H1 (cell line): ENCODE measurements at regions not wholly inside any gene's neighbourhood (a gene's known extent, or its start where the extent isn't known, plus 50 kb on each side); places are given as distances from the start of the nearest gene placed in this dataset.

Experiments
- HDAC2 ChIP-seq, 2 experiments: fragments of 300-600 bp in 1 of 2; sonication (generic) in 1 of 2; IDR thresholded peaks; 2 replicates each; pipeline ENCODE4 v1.6.1; 2011 to 2012; ENCODE audit warnings: low read depth in 2 of 2, low read length in 2 of 2, mild to moderate bottlenecking in 2 of 2, moderate library complexity in 2 of 2, borderline replicate concordance in 1 of 2, inconsistent platforms in 1 of 2
- HDAC6 ChIP-seq: IDR thresholded peaks from one replicate; pipeline ENCODE4 v1.7.1; 2012; ENCODE audit warnings: low read depth, mild to moderate bottlenecking, inconsistent platforms, low read length, moderate library complexity
- SUZ12 ChIP-seq: fragments of 200-600 bp; sonication (generic); IDR thresholded peaks from 2 replicates; pipeline ENCODE4 v1.6.1; 2012; ENCODE audit warnings: mild to moderate bottlenecking, inconsistent platforms, low read length, moderate library complexity, mixed read lengths
- TAF1 ChIP-seq: IDR thresholded peaks from 2 replicates; pipeline ENCODE4 v1.6.1; 2011; ENCODE audit warnings: mild to moderate bottlenecking, low read depth, low read length
- USF2 ChIP-seq: IDR thresholded peaks from 2 replicates; pipeline ENCODE4 v1.6.1; 2011; ENCODE audit warnings: low read length, improper control_type of control experiment

GRCh38 chr12:79522989-79523386 lies 167.8 kb downstream of the PAWR start (continued):
- TF ChIP-seq SUZ12 (no peak), HDAC6 (no peak), HDAC2 (IDR thresholded peaks at IDR 0.05; ENCODE audit: borderline replicate concordance in 1 of 2, low read depth in 2 of 2, low read length in 2 of 2) (no peak), USF2 (no peak), TAF1 (no peak)
